DOHH2 (cell line): ENCODE measurements at regions not wholly inside any gene's neighbourhood (a gene's known extent, or its start where the extent isn't known, plus 50 kb on each side); places are given as distances from the start of the nearest gene placed in this dataset.

Experiments used
- EZH2phosphoT487 ChIP-seq: fragments of 200-600 bp; sonication (generic); IDR thresholded peaks from 2 replicates; pipeline ENCODE4 v1.6.1; 2017; ENCODE audit warnings: borderline replicate concordance, mild to moderate bottlenecking, antibody characterized with exemption, low read length, moderate library complexity, mixed read lengths
- TF ChIP-seq, protein P1 (sequence below): fragments of 200-600 bp; sonication (generic); IDR thresholded peaks from one replicate; pipeline ENCODE4 v1.5.1; 2014; ENCODE audit warnings: antibody characterized with exemption, mild to moderate bottlenecking, low read depth, low read length; ENCODE audit not compliant: poor library complexity, severe bottlenecking

DNA sequence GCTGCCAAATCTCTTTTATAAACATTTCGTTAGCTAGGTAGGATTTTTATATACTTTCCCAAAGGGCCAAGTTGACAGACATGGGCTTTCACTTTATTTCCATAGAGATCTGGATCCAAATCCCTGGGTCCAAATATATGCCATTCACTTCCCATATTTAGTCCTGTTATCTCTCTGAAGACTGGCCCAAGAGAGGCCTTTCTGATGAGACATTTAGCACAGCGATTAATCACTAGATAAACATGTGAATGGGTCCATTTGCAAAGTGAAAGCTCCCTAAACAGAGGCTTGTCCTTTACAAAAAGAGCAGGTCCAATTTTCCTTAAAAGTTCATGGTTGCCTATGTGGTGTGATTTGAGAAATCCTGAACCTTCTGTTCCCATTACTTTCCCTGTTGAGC is 132.6 kb downstream of the TRMT11 start:
- TF ChIP-seq EZH2phosphoT487, result no peak
- TF ChIP-seq, protein P1, sequence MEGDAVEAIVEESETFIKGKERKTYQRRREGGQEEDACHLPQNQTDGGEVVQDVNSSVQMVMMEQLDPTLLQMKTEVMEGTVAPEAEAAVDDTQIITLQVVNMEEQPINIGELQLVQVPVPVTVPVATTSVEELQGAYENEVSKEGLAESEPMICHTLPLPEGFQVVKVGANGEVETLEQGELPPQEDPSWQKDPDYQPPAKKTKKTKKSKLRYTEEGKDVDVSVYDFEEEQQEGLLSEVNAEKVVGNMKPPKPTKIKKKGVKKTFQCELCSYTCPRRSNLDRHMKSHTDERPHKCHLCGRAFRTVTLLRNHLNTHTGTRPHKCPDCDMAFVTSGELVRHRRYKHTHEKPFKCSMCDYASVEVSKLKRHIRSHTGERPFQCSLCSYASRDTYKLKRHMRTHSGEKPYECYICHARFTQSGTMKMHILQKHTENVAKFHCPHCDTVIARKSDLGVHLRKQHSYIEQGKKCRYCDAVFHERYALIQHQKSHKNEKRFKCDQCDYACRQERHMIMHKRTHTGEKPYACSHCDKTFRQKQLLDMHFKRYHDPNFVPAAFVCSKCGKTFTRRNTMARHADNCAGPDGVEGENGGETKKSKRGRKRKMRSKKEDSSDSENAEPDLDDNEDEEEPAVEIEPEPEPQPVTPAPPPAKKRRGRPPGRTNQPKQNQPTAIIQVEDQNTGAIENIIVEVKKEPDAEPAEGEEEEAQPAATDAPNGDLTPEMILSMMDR, result no peak
